HG02938 (cell line): ENCODE measurements at regions not wholly inside any gene's neighbourhood (a gene's known extent, or its start where the extent isn't known, plus 50 kb on each side); places are given as distances from the start of the nearest gene placed in this dataset.

Source experiments
- ATAC-seq: cut with Tn5 transposase; IDR thresholded peaks from one replicate; pipeline ENCODE4 v1.9.1; 2021; ENCODE audit warnings: mild to moderate bottlenecking, moderate library complexity; ENCODE audit not compliant: unreplicated experiment

DNA sequence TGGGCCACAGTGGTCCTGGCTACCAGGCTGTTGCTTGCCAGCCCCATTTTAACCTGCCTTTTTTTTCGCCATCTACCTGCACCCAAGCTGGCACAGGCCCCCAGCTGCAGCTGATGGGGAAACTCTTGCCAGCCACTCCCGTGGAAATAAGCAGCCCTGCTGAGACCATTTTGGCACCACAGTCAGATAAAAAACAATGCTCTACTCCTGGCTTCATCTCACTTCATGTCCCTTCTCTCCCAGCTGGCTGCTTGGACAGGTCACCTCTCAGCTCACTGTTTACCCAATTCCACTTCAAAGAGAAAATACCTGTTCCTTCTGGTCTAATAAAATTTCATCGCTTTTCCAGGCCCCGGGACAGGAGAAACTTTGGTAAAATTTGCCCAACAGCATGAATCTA lies 322.6 kb upstream of the SLC30A5 start:
- no peak for ATAC-seq

DNA sequence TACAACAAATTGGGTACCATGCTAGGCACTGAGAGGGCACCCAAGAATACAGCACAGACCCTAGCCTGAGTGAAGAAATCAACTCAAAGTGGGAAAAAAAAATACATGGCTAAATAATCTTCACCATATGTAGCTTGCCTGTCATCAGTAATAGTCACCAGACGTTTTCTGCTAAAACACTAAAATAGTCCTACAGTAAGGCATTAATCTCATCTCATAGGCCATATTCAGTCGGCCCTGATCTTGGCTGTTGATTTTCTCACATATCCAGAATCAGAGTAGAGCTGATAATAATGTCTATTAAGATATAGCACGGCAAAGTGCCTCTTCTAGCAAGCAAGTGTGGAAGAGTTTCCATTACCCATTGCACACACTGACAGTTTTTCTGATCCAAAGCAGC lies 322.1 kb upstream of the SLC30A5 start:
- no peak for ATAC-seq

DNA sequence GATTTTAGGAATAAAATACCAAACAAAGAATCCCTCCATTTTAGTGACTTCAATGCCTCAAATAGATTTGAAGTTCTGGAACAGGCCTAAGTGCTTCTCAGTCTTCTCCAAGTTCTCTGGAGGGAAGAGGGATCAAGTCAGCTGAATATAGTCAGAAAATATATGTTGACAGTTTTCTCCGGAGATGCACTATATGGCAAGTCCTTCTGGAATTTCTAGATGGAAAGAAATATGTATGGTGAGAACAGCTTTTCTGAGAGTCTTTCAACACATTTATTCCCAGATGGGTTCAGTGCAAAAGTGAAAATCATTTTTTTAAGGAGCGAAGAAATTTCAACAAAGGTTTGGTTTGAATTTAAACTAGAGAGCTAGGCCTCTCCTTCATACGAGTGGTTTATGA lies 317.4 kb upstream of the SLC30A5 start:
- no peak for ATAC-seq

DNA sequence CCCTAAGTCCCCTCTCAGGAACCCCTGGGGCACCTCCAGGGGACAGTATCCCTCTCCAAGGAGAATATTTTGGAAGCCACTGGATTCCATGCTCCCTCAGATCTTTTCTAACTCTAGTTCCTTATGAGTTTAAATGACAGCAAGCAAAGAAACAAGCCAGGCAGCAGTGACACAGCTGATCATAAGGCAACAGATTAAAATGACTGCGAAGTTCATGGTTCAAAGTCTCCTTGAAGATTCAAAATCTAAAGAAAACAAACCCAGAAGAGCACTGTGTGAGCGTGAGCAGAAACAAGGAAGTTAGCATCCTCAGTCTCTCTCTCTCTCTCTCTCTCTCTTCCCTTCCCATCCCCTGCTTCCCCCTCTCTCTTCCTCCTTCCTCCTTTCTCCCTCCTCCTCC lies 316.7 kb upstream of the SLC30A5 start:
- ATAC-seq, result no peak

DNA sequence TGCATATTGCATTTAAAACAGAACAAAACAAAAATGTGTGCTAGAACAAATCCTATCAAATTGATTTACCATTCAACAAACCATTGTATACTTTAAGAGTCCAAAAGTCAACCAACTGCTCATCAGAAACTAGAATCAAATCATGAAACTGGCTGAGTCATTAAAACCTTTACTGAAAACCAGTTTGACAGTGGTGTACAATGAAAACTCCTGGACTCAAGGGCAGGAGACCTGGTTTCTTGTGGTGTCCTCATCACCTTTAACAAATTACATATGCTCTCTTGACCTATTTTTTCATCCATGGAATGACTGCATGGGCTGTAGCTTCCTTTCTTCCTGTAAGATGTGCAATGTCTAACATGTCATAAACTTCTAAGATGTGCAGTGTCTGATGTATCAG lies 315.3 kb upstream of the SLC30A5 start:
- no peak for ATAC-seq

DNA sequence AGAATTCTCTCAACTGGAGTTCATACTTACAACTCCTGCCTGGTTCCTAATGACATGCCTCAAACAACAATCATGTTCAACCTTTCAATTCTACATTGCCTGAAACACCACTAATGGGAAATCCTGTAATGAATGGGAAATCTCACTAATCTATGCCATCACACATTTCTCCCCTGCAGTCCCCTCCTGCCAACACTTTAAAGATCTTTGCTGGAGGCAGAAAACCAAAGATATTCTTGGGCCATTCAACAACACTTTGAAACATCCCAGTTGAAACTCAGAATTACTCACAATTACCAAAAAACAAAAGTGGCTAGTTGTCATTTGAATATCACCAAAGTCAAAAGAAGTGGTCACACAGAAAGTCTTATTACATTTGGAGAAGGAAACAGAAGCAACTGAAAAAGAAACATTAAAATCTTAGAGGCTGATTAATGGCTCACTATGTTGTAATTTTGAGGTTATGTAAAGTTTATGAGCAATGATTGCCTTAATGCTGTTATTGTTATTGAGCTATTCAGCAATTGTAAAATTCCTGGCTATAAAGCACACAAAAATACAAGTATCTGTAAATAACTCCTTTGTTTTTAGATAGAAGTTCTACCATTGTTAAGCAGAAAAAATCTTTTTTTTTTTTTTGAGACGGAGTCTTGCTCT lies 313.4 kb upstream of the SLC30A5 start:
- ATAC-seq, result no peak

DNA sequence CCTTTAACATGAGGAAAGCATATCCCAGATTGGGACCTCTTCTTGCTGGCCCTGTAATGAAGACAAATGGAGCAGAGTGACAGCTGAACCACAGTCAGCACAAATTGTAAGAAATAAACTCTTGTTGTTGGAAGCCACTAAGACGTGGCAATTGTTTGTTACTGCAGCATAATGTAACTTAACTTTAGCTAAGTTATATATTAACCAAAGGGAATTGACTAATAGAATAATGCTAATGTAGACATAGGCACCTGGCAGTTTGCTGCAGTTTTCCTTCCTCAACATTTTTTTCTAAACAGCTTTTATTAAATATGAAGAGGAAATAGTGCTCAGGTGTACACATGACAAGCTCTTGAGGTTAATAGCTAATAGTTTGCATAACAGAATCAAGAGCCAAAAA lies 300.7 kb upstream of the SLC30A5 start:
- ATAC-seq, result no peak

DNA sequence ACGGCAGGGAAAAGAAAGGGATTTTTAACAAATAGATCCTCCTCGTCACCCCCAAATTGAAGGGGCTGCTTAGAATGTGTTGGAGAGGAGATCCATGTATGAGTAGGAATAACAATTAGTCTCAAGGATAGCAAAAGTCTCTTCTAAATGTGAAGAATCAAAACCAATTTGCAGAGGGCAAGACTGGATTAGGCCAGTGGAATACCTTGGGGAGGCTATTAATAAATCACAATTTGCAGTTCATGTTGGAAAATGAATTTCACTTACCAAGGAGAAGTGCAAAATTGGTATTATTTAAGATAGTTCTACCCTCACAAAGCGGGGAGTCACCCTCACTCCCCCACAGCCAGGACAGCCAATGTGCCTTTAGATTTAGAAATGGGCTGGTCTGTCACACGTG lies 299.8 kb upstream of the SLC30A5 start:
- no peak for ATAC-seq

DNA sequence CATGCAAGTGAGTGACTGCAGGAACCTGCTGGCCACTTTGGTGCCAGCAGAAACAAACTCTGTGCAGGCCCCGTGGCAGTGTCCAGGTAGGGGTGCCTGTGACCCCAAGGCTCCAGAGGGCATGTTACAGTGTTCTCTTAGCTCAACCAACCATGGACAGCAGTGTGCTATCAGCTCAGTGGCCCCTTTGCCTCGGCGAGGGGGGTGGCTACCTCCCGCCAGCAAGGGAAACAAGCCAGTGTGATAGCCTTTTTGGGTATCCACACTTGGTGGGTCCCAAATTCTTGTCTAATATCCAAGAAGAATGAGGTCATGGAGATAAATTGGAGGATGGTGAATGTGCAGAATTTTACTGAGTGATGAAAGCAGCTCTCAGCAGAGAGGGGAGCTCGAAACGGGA lies 298.6 kb upstream of the SLC30A5 start:
- no peak for ATAC-seq

DNA sequence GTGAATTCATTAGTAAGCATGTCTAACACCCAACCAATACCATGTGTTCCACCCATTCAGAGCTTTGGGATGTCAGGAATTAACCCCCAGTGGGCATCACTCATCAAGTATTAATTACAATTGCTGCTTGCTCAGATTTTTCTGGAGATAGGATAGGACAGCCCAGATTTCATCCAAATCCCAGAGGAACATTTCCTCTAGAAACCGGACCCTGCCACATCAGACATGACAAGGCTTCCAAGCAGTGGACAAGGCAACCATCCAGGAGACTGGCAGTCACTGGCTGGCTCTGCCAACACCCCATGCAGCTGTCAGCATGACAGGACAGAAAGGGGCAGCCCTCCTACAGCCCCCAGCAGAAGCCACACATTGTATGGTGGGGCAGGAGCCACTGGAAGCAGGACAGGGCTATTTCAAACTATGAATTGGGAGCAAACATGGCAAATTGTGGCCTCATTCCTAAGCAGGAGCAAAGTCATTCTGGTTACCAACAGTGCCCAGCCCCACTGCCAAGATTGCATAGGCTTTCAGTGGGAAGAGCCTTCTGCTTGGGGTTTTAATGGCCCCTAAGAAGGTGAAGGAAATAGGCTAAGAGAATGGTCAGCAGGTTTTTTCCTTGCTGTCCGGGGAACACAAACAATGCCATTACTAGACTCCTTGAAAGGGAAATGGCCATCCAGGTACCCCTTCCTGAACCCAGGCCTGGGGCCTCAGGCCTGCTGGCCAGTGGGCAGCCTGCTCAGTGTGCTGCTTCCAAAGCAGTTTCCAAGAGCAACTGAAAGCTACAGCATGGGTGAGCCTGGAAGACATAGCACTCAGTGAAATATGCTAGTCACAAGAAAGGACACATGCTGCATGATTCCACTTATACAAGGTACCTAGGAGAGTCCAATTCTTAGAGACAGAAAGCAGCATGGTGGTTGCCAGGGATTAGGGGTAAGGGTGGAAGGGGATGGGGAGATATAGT lies 294.7 kb upstream of the SLC30A5 start:
- ATAC-seq, result no peak

DNA sequence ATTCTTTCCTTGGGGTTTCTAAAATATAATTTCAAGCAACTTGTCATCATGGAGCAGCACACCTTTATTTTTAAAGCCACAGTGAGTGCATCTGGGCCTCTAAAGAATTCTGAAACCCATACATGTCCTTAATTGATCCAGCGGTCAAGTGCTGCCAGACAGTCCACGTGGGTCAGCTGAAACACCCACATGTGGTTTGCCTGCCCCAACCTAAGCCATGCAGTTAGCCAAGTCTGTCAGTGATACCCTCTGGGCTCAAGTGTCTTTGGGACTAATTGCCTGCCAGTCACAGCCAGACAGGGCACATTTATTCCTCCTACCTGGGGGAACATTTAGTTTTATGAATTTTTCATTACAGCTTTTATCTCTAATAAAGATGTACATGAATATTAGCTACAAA lies 291.4 kb upstream of the SLC30A5 start:
- no peak for ATAC-seq

DNA sequence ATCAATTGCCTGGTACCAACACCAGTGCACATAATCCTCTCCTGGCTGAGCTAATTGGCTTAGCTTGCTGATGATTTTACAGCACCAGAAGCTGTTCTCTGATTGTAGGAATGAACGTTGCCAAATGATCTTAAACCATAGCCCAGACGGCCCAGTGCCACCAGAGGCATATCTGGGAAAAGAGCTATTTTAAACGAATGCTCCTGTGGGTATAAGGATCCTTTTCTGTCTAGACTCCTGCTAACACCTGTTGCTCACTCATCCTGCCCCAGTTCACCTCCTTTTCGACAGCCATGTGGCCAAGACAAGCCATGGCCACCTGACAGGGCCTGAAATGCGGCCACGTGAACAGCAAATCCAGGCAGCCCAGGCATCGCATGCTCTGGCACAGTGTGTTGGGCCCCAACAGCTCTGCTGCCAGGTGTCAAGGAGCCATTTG lies 289.9 kb upstream of the SLC30A5 start:
- ATAC-seq, result no peak

DNA sequence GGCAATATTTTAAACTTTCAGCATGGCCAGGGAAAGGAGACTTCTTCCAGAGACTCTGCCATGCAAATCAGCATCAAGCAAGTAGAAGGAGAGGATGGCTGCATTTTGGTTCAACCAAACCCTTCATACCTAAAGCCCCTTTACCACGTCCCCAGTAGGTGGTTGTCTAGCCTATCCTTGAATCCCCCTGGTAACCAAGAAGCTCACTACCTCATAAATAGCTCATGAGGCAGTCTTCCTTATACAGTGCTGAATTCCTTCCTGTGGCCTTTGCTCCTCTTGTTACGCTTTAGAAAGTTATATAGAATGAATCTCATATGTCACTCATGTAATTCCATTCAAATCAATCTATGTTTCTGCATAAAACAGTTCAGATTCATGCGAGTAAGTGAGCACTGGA lies 289.5 kb upstream of the SLC30A5 start:
- no peak for ATAC-seq

DNA sequence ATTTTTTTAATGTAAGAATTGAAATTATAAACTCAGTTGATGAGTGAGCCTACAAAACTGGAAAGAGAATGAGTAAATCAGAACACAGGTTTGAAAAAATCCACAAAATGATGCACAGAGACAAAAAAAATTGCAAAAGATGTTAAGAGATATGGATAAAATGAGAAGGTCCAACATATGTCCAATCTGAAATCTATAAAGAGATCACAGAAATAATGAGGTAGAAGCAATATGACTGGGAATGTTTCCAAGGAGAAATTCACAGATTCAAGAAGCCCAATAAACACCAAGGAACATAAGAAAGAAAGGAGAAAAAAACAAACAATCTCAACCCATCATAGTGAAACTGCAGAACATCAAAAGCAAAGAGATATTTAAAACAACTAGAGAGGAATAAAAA lies 288.4 kb upstream of the SLC30A5 start:
- no peak for ATAC-seq

DNA sequence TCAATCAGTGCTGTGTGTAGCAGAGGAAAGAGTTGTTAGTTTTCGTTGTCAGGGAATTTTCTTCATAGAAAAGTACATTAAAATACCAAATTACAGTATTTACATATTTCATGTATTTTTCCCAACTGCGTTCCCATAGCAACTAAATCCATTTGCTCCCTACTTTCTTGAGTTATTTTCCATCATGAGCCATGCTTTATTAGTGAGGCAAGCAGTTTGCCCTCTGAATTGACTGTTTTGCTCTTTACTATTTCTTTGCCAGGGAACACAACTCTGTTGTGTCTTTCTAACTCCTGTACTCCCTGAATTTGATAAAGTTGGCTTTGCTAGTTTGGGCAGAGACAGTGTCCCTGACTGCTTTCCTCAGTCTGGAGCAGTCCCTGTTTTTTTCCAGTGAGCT lies 276.2 kb upstream of the SLC30A5 start:
- no peak for ATAC-seq

DNA sequence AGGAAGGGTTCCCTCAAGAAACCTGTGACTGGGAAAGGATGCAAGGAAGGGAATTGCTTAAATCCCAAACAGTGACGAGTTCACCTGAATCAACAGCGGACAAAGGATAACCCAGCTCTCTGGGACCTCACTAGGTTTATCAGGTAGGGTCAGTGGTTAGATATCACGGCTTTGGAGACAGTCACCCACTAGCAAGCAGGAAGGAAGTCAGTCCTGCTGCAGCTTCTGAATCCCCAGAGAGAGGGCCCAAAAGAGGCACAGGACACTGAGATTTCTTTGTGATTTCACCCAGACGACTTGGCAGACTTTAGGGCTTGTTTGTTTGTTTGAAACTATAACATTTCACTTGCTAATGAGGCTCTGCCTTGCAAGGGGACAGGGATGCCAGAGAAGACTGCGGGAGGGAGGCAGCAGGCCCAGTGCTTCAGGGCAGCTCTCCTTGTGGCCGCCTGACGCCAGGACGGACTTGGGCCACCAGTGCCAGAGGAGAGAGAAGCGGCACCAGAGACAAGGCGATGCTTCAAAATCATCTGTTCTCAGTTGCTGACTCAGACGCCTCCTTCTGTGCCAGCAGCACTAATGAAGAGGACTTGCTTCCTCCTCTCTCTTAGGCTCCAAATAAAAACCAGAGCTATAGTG lies 275.6 kb upstream of the SLC30A5 start:
- ATAC-seq, result no peak

DNA sequence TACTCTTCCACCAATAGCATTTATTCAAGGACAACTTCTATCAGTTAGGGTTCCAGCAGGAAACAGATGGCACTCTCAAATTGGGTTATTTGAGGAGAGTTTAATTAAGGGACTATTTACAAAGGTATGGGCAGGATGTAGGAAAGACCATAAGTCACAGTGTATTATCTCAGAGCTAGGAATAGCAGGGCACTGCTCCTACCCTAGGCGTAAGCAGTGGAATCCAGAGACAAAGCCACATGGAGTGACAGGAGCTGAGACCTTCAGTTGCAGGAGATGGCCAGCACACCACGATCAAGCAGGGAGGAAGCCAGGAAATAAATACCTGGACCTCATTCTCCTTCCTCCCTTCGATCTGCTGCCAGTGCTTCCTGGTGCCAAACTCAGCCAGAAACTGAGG lies 274.9 kb upstream of the SLC30A5 start:
- no peak for ATAC-seq

DNA sequence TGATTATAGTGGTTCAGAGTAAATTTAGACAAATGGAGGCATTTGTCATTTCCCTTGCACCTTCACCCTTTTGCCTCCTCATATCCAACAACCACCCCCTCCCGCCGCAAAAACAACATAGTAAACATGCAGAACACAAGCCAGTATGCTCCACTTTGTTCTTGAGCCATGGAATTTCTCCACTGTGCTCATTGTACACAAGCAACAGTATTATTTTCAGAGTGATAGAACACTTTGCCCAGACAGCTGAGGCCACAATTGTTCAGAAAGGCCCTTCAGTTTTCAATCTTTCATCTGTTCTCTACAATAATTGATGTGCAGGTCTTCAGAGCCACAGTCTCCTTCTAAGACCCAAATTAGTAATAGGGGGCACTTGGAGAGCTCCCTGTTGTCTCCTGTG lies 272.8 kb upstream of the SLC30A5 start:
- ATAC-seq, result no peak

DNA sequence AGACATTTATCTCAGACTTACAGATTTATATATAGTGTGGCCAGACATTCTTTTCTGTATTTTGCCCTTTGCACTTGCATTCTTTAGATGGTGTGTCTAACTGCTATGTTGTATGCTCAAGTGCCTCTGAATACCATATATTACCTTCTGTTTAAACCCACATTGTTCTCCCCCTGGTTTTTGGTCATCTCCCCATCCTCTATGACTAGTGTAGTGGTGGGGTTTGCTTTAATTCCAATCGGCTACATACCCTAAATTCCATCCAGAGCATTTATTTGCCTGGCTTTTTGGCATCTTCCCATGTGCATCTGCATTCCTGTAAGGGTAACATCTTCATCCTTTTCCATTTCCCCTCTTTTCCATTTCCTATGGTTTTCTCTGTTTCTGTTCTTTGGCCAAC lies 271.0 kb upstream of the SLC30A5 start:
- ATAC-seq, result no peak

DNA sequence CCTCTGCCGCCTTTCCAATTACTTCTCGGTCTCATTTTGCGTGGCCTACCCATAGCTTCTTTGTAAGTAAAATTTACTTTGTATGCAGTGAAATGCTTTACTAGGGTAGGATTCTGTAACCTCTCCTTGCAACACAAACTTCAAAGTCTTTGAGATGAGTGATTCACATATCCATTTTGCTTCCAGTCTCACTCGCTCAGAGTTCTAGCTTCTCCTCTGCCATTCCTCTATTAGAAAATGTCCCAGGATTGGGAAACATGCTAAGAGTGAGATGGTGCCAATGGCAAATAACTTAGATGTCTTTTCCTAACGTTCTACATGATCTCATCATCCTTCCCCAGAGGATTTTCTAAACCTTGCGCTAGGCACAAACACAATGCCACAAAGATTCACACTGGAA lies 270.5 kb upstream of the SLC30A5 start:
- ATAC-seq, result no peak

DNA sequence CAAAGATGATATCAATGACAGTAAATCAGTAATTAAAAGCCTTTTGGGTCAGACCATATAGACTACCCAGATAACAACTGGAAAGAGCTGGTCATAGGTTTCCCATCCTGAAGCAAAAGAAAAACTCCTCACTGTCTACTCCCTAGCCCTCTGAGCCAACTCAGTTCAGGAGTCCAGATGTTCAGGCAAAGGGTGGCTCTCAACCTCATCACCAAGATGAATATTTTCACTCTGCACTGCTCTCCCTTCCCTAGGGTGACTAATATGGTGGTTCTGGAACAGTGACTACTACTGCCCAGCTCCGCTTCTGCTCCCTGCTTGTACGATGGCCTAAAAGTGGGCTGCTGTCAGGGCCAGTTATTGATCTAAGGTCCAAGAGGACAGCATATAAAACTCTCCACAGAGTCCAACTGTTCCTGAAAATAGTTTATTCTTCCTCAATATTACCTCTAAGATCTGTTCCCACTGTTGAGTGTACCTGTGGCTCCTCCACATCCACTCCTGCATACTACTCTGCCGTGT lies 263.4 kb upstream of the SLC30A5 start:
- ATAC-seq, result no peak
